Urothelium cell line (cell line): ENCODE measurements at regions not wholly inside any gene's neighbourhood (a gene's known extent, or its start where the extent isn't known, plus 50 kb on each side); places are given as distances from the start of the nearest gene placed in this dataset.

Source experiments
- DNase-seq: peaks from one replicate; pipeline ENCODE4 v3.0.0; 2011; ENCODE audit warnings: low spot score, mixed read lengths
- FAIRE-seq: peaks from 2 replicates; lab custom pipeline; 2011; peaks lifted over from hg19 to GRCh38; lab: Jason Lieb, UNC

DNA sequence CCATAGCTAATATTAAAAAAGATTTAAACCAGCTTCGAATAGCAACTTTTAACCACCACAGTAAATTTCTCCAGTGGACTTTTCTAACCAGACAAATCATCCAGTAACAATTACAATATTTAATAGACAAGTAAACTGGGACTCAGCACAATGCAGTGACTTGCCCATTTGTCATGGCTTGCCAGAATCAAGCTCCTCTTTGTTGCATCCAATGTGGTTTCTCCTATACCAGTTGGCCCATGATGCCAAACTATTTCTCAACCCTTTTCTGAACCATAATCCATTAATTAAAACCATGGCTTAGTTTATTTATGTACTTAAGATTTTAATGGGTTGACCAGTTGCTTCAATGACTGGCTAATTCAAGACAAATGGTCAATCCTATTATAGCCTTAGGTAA lies 64.4 kb downstream of the DIO2 start:
- FAIRE-seq (no peak), DNase-seq (no peak)

GRCh38 chr14:80136358-80136757 lies 74.9 kb downstream of the DIO2 start:
- FAIRE-seq (peak; percentile 74), DNase-seq (no peak)

- DNase-seq (no peak), FAIRE-seq (no peak)
Measured at GRCh38 chr14:80135305-80136088, 75.8 kb downstream of the DIO2 start.

- no peak for FAIRE-seq
- DNase-seq = no peak
Measured at GRCh38 chr14:80134321-80134720, 77.0 kb downstream of the DIO2 start.

- FAIRE-seq = no peak
- DNase-seq = no peak
Measured at GRCh38 chr14:80133457-80133856, 77.8 kb downstream of the DIO2 start.

- FAIRE-seq (no peak), DNase-seq (no peak)
Measured at GRCh38 chr14:80127466-80127865, 83.8 kb downstream of the DIO2 start.

- no peak for DNase-seq
- FAIRE-seq = no peak
Measured at GRCh38 chr14:80124794-80125193, 86.5 kb downstream of the DIO2 start.

DNA sequence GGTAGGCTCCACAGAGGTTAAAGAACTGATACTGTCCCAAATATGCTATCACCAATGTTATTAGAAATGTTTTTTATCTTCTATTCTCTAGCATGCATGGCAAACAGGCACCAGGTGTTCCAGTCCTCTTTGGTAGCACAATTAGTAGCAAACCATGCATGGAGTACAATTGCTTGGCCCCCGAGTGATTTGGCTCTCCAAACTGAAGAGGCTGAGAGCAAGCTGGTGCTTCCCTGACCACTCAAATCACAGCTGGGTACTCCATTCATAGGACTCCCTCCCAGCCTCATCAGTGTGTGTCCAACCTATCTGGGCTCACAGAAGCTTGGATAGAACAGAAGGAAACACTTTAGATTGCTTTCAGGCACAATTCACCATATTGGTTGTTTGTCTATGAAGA lies 93.4 kb downstream of the DIO2 start:
- DNase-seq (no peak), FAIRE-seq (no peak)

GRCh38 chr14:80116157-80116556 lies 95.1 kb downstream of the DIO2 start:
- DNase-seq (no peak), FAIRE-seq (no peak)

GRCh38 chr14:80110721-80111120 lies 100.6 kb downstream of the DIO2 start:
- FAIRE-seq = no peak

GRCh38 chr14:80109055-80109454 lies 102.2 kb downstream of the DIO2 start:
- FAIRE-seq (no peak), DNase-seq (no peak)

More at GRCh38 chr14:80110721-80111120, 100.6 kb downstream of the DIO2 start:
- DNase-seq = no peak

- no peak for FAIRE-seq
Measured at GRCh38 chr14:80108430-80108829, 102.9 kb downstream of the DIO2 start.

DNA sequence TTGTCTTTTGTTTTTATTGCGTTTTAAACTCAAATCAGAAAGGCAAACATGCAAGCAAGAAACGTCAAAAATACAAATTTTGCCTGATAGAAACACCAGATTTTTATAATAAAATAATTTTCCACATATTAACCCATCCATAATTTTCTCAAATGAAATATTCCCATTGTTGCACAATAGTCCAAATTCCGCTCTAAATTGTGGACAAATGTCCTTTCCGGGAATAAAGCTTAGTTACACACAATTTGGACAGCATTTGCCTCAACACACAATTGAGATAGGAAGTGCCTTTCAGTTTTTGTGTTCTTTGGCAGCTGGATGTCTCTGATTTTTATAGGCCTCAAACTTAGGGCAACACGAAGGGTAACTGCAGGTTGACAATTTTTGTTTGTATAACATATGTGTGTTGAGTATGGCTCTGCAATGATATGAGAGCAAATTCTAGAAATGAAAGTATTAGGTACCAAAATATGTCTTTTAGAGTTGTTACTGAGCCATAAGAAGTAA lies 105.8 kb downstream of the DIO2 start:
- FAIRE-seq (no peak), DNase-seq (no peak)

More at GRCh38 chr14:80108430-80108829, 102.9 kb downstream of the DIO2 start:
- DNase-seq = no peak

- FAIRE-seq = no peak
- no peak for DNase-seq
Measured at GRCh38 chr14:80101835-80102234, 109.5 kb downstream of the DIO2 start.

- no peak for DNase-seq
Measured at GRCh38 chr14:80100681-80101080, 110.6 kb downstream of the DIO2 start.

DNA sequence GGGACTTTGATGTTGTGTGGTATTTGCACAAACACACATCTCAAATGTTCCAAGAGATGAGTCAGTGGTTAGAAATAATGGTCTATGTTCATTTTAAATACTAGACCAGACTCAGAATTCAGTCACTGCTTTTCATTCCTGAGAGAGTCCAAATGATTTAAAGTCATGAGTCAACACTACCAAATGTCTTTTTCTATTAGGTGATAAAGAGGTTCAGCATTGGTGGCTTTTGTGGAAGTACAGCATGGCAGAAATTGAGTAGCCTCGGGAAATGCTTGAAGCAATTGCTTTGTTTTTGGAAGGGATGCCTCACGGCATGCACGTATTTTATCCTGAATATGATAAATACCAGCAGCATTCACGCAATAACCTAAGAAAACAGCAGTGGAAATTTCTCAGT lies 115.7 kb downstream of the DIO2 start:
- FAIRE-seq = no peak
- DNase-seq = peak; percentile 20

More at GRCh38 chr14:80100681-80101080, 110.6 kb downstream of the DIO2 start:
- FAIRE-seq = no peak

GRCh38 chr14:80087411-80087810 lies 123.9 kb downstream of the DIO2 start:
- no peak for FAIRE-seq
- no peak for DNase-seq

- no peak for FAIRE-seq
- DNase-seq = no peak
Measured at GRCh38 chr14:80084196-80084595, 127.1 kb downstream of the DIO2 start.

- no peak for DNase-seq
- no peak for FAIRE-seq
Measured at GRCh38 chr14:80080601-80081000, 130.7 kb downstream of the DIO2 start.

DNA sequence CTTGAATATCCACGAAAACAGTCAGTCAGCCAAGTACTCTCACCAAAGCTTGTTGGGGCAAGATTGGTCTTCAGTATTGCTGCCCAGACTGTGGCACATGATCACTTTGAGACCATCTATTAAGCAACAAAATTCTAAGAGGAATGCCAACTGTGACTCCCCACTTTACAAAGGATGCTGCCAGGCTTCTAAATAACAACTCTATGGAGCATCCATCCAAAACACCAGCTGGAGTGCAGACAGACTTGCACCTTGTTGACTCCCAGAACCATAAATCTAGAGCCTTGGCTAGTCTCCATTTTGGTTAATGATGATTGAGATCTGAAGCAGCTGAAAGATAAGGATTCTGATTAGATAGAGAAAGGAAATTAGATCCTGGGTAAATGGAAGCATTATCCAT lies 132.8 kb downstream of the DIO2 start:
- DNase-seq (no peak), FAIRE-seq (no peak)

DNA sequence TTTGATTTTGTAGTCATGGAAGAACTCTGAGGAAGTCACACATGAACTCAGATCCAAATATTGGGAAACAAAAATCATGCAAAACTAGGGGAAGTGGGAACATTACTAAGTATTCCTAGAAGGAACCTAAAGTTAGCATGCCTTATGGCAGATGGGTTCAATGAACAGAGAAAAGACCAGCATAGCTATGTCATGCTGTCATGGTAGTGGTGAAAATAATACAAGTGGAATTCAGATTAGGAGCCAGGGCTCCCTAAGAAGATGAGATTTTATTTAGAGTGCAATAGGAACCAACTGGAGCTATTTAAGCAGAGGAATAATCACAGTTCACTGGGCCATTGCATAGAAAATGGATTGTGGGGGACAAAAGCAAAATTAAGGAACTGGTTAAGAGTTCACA lies 134.0 kb downstream of the DIO2 start:
- FAIRE-seq (no peak), DNase-seq (no peak)

GRCh38 chr14:80074900-80075574 lies 136.3 kb downstream of the DIO2 start:
- DNase-seq = no peak
- no peak for FAIRE-seq
